GM18498 (cell line): ENCODE measurements at regions not wholly inside any gene's neighbourhood (a gene's known extent, or its start where the extent isn't known, plus 50 kb on each side); places are given as distances from the start of the nearest gene placed in this dataset.

Experiments used
- ATAC-seq: cut with Tn5 transposase; IDR thresholded peaks from one replicate; pipeline ENCODE4 v1.9.1; 2021; ENCODE audit warnings: mild to moderate bottlenecking, moderate library complexity; ENCODE audit not compliant: unreplicated experiment

DNA sequence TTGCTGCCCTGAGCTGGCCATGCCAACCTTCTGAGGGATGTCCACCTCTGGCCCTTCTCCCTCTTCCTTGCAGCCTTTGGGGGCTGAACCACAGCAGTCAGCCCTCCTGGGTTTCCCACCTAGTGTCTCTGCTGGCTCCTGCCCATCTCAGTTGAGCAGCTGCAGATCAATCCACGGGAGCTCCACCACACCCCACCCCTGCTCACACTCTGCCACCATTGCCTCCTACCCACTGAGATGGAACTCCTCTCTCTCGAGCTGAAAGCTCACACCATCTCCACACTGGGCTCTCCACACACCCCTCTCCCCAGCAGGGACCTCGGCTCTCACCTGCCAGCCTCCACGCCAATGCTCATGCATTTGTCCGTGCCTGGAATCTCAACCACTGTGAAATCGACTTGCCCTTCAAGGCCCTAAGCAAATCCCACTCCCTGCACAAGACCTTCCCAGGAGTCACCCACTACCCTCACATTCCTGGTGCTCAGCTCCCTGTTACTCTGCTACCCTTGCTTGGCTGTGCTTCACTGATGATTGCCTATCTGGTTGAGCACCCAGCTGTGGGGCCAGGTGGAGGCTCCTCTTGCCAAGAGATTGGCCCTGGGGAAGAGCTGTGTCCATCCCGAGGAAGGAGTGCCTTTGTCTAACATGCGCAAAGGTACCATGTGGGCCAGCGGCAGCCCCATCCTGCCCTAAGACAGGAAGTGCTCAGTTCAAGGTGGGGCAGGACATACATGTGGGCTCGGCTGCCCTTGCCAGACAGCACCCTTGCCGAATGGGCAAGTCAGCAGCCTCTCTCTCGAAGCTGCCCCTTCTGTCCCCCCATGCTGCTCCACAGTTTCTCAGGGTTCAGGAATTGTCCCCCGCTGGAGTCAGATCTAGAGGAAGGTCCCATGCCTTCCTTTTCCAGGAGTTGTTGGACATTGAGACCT lies 208.7 kb downstream of the CYP26B1 start:
- ATAC-seq: no peak

DNA sequence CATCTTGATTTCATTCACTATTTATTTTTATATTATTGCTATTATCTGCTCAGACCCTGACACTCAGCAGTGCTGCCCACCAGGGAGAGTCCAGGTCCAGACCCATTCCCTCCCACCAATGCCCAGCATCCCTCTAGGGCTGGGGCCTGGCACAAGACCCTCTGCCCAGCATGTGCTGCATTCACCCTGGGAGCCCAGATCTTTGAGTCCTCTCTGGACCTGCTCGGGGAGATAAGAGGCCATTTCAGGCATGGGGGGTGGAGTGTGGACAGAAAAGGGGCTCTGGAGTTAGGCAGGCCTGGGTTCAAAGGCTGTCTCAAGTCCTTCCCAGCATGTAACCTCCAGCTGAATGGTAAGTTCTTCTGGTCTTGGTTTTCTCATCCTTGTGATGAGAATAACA lies 209.6 kb downstream of the CYP26B1 start:
- ATAC-seq: no peak

DNA sequence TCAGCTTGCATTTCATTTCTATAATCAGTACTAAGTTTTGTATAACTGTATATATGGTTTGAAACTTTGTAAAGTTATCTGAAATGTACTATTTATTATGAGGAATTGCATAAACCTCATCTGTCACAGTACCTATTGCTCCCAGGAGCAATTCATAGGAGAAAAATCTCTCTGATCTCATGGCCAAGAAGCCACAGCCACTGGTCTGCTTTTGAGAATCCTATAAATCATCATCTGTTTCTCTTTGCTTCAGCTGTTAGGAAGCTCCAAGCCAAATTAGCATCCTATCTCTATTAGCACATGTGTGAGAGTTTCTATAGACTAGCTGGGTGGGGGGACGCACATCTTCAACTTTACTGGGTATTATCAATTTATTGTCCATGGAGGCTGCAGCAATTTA lies 210.3 kb downstream of the CYP26B1 start:
- no peak for ATAC-seq

DNA sequence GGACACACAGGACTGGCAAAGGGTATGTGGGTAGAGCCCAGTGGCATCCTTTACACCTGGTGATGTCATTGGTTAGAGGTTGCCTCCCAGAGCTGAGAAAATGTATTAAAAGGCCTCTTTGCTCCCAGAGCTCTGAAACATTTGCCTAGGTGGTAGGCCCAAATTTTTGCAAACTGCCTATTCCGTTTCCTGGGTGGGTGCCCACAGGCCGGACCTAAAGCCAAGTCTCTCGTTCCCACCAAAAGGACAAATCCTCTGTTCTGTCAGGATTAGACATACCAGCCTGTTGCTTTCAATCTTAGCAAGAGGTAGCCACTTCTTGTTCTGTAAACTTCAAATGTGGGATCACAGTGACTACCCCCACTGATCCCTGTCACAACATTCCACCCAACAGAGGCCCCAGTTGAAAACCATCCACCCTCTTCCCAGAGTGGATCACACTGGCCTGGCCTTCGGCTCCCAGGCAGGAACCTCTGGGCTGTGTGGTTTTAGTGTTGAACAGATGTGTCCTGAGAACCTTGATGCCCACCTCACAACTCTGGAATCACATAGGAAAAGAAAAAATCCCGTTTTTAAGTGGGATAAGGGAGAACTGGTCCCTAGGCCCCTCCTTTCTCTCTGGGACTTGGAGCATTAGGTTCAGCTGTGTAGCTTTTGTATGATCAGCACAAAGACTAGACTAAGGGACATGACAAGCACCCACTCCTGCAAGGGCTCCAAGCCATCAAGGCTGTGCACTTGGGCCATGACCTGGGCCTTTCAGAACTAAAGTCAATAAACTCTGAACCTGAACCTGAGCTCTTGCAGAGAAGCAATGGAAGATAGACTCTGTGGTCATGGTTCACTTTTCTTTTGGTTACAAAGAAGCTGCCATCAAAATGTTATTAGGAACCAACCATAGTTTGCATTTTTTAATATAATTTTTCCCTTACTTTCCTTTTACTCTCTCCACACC lies 211.3 kb downstream of the CYP26B1 start:
- no peak for ATAC-seq

DNA sequence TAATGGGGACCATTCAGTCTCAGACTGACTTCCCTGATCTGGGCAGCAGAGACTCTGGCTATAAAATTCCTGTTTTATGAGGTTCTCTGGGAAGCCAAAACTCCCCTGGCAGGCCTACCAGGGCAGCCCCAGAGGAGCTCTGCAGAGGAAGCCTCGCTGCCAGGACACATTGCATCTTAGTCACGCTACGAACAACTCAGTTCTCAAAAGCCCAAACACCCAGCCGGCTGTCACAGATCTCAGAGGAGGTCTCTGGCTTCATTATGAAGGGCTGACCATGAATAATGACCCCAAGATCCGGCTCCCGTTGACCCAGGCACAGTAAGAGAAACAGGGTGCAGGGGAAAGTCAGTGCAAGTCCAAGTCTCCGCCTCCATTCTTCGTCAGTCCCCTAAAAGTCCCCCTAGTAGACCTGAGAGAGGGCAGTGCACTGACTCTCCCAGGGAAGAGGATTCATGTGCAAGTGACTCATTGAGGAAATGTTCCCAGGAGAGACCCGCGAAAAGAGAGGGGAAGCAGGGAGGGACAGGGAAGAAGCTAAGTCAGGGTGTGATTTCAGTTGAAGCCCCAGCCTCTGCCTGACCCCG lies 212.3 kb downstream of the CYP26B1 start:
- no peak for ATAC-seq

DNA sequence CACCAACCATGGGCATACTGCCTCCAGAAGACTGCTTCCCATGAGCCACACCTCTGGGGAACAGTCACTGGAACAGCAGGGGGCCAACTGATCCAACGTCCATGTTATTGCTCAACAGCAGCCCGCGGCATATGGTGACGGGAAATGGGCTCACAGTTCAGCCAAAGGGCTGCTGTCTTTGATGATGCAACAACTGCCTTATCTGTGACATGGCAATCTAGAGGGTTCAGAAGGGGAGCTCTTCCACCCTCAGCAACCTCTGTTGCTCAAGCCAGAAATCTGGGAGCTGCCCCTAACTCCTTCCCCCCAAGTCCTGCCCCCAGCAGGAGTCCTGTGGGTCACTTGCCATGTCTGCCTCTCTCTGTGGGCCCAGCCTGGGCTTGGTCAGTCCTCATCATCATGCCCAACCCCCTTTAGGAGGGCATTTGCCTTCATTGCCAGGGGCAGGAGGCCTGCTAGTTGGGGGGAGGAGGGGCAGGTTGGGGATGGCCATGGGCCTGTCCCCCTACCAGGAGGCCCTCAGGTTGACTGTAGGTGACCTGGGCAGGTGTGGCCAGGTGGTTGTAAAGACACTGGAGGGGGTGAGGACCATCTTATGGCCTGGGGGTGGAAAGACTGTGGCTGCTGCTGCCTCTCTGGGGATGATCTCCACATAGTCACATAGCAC lies 212.9 kb downstream of the CYP26B1 start:
- no peak for ATAC-seq

DNA sequence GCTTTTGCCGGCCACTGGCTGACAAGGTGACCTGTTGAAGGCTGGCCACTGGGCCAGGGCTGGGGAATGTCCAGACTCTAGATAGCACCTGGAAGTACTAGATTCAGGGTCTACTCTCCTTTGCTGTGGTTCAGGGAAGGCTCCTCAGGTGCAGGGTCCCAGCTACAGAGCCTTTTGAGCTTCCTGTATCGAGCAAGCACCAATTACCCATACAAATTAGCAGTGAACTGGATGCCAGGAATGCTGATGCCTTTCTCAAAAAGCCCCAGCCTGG lies 213.4 kb downstream of the CYP26B1 start:
- no peak for ATAC-seq

DNA sequence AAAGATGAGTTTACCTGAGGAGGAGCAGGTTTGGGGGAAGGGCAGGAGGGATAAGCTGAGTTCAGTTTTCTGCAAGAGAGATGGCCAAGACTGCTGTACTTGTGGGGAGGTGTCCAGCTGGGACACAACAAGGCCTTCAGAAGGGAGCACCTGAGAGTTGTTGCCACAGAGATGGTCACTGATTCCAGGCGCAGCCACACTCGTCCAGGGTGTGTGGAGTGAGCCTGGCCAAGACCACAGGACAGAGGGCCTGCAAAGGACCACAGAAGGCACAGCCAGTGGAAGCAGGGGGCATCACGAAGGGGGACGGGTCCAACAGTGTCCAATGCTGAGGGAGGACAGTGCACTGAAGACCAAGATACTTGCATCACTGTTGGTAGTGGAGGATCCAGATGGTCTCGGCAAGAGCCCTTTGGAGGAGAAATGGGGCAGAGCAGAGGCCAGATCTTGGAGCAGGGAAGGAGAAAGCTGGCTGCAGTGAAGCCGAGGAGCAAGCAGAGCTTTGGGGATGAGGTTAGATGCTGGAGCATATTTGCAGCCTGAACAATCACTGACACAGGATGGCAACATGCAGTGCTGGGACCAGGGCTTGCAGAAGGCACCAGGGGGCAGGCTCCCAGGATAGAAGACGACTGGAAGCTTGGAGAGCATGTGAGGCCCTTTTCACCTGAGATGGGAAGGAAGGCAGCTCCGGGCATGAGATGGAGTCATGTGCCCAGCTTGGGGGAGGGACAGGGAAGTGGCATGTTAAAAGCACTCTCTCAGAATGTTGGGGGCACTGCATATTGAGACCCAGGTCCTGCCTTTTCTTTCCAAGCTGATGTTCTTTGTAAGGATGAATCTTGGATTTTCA lies 214.0 kb downstream of the CYP26B1 start:
- no peak for ATAC-seq

DNA sequence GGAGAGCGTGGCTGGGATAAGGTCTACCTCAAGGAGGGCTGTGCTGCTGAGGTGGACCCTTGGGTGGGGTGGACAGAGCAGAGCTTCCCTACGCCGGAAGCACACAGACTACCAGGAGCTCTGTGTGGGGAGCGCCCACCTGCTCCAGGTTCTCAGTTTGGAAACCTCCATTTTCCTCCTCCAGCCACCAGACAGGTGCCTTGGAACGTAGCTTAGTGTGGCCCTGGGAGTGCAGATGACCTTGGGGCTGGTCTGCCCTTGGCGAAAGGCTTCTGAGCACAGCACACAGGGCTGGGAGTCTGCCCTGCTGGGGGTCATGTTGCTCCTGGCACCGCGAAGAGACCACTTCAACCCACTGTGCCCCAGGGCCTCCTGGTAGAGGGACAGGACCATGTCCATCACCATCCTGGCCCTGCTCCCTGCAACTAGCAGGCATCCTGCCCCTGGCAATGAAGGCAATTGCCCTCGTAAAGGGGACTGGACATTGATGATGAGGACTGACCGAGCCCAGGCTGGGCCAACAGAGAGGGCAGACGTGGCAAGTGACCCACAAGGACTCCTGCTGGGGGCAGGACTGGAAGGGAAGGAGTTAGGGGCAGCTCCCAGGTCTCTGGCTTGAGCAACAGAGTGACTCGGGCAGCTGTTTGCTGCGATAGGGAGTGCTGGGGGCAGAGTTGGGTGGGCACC lies 214.7 kb downstream of the CYP26B1 start:
- no peak for ATAC-seq

DNA sequence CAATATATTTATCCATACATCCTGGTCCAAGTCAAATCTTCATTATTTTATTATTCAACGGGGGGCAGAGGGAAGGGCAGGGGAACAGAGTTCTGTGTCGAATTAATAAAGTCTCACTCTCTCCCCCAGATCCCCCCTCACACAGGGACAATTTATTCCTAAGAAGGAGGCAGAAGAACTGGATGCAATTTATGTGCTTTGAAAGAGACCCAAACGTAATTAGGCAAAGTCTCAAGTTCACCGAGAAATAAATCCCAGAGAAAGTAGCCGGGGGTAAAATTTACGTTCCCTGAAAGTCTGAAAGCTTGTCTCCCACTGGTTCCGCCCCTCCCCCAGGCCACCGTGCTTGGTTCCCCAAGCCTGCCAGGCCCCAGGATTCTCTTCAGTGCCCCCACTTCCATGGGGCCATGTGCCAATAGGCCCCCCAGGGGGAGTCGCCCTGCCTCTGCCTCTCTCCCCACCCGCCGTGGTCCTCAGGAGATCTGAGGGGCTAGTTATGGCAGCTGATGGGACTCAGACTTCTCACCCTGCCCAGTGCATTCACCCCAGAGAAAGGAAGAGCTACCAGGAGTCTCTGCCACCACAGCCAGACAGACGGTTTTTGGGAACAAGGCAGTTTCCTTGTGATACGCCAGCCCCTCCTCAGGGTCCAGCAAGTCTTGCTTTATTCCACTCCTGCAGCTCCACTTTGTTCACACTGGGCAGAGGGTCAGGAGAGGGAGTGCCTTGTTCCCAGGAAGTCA lies 215.5 kb downstream of the CYP26B1 start:
- ATAC-seq: no peak

DNA sequence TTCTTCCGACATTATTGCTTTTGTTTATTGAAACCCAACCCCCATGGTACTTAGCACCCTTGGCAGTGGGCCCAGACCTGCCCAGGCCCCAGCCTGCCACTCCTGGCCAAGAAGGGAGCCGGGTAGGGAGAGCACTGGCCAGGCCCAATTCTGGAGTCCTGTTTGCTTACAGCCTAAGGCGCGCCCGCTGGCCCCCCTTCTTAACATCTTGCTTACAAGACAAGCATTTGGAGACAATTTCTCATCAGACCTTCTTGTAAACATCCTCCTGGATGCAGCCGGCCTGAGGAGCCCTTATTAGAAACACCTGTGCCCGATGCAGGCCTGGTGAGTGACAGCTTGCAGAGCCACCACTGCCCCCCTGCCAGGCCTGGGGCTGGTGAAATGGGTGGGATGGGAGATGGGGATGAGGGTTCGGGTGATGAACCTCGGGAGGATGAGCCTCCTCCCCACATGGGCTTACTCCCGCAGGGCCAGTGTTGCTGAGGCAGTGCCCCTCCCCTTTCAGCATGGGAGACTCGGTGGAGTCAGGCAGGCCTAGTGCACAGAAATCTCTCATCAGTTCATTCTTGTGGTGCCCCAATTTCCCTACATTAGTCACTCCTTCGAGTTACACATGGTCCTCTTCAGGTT lies 217.5 kb downstream of the CYP26B1 start:
- no peak for ATAC-seq

DNA sequence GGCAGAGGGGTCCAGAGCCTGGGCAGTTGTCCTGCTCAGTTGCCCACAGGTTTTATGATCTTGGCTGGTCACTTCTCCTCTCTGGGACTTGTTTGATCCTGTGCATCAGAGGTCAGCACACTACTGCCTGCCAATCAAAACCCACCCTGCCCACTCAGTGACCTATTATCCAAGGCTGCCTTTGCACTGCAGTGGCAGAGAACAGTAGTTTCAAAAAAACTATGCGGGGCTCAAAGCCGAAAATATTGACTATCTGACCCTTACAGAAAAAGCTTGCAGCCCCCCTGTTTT lies 218.2 kb downstream of the CYP26B1 start:
- ATAC-seq: no peak

DNA sequence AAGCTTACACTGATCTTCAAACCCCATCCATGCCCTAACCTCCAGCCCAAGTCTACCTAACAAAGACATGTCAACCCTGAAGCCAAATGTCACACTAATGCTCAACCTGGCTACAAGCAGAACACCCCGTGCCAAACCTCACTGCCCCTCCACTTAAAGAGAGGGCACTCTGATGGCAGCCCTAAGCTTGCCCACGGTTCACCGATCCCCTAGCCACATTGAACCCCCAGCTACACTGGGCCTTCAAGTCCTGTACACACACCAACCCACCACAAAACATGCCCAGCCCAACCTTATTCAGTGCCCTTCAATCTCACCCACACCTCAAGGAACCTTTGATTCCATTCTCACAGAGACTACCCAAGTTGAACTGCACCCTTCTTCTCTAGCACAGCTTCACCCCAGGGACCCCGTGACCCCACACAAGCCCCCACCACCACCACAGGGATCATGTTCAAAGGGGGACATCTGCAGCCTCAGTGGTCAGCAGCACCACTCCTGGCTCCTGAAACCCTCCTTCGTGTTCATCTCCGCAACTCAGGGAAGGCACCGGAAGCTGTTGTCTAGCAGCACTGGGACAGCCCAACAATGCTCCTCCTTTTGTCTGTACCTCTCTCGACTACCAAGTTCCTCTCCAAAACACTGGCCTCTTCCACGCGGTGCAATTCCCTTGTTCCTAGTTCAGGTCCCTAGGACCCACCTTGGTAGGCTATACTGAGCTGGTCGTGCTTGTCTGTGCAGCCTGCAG lies 218.8 kb downstream of the CYP26B1 start:
- no peak for ATAC-seq

DNA sequence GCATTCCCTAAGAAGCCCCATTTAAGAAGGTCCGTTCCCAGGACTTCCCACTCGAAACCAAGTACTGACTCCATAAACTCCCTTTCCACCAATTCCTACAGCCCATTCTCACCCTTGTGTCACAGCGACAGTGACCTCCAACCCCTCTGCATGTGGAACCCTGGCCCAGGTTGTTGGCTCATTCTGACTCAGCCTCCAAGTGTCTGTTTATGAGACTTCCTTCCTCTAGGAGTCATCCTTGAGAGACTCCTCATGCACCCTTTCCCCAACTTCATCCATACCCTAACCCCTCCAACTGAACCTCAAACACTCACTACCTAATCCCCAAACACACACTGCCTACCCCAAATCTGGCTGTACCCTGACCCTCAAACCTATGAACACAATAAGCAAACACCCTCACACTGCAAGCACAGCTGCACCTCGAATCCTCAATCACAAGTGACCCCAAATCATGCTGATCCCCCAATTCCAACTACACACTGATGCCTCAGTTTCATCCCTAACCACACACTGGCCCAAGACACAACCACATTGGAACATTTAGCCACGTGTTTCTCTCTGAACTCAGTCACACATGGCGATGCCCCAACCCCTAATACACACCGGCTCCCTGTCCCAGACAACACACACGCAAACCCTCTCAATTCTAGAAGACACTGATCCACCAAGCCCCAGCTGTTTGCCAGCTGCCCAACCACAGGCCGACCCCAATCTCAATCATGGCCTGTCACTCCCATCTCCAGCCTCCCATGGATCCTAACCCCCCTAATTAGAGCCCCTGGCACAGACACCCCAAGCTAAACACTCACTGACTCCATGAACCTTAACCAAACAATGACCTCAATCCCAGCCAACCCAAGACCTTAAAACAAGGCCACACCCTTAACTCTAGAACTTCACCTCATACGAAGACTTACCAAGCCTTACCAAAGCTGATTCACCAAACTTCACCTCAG lies 219.6 kb downstream of the CYP26B1 start:
- ATAC-seq: no peak

DNA sequence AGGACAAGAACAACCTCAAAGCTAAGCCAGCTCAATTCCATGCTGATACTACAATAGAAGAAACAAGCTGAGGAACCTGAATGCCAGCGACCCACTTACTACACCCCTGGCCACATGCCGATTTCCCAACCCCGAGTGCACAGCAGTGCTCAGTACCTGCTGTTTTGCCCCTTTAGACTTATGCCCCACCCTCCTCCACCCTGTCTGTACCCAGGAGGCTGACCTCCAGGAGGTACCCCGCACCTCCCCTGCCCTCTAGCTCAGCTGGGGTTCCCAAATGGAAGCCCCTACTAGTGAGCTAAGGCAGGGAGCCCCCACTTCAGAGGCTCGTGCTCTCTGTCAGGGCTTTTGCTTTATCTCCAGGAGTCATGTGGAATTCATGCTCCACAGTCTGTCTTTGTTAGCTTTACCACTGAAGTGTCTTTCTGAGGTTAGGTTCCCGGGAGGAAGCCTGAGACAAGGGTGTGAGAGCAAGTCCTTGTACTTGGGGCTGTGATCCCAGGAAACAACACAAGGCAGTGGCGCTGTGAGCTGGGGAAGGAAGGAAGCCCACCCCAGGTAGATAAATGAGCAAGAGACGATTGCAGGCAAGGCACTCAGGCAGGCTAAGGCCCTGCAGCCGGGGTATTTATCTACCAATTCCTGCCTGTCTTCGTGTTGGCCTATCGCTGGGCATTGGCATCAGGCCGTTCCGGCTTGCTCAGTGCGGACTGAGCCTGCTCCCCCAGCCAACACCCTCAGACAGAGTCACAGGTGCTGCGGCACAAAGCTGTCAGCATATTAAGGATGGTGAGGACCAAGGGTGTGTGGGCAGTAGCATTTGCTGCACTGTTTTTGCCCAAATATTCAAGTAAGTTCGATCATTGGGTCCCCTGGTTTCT lies 220.5 kb downstream of the CYP26B1 start:
- ATAC-seq: no peak

DNA sequence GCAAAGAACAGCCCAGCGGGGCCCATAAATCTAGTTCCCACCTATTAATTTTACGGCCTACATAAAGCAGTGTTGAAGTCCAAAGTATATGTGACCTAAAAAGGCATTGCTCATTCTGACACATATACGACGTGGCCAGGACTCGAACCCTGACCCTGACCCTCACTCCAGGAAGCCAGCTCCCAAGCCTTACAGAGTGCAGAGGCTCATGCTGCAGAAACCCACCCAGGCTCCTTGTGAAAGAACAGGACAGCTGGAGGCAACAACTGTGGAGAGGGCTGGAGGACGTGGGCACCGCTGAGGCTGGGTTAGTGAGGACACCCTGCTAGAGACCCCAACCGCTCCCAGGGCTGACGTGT lies 221.6 kb downstream of the CYP26B1 start:
- ATAC-seq: no peak
